Thoracic aorta (tissue), 2 donors: ENCODE measurements at regions not wholly inside any gene's neighbourhood (a gene's known extent, or its start where the extent isn't known, plus 50 kb on each side); places are given as distances from the start of the nearest gene placed in this dataset.

Source experiments
- ATAC-seq: fragments of 150-250 bp; one replicate; pipeline ENCODE4 v1.8.0; 2017; ENCODE audit warnings: low read depth; ENCODE audit not compliant: insufficient number of reproducible peaks, low FRiP score
- DNase-seq: peaks from one replicate; pipeline ENCODE4 v3.0.0-alpha.2; 2020; ENCODE audit warnings: low spot score
- H3K27ac ChIP-seq, 2 donors: fragments of 200-600 bp; sonication (generic); 1 replicate in 1 of 2; 2 replicates in 1 of 2; pipeline ENCODE4 v1.5.1; 2016; ENCODE audit warnings: mild to moderate bottlenecking in 2 of 2, moderate library complexity in 2 of 2
- H3K27me3 ChIP-seq: fragments of 200-600 bp; sonication (generic); replicated peaks from 2 replicates; pipeline ENCODE4 v1.6.0; 2016; ENCODE audit warnings: mild to moderate bottlenecking; ENCODE audit not compliant: insufficient read depth
- H3K36me3 ChIP-seq: fragments of 200-600 bp; sonication (generic); one replicate; pipeline ENCODE4 v1.5.1; 2016
- H3K4me1 ChIP-seq, 2 donors: fragments of 200-600 bp; sonication (generic); 1 replicate in 1 of 2; 2 replicates in 1 of 2; pipeline versions ENCODE4 v1.5.1 to v1.6.0; 2016; ENCODE audit warnings: low read depth in 2 of 2, mild to moderate bottlenecking in 1 of 2; ENCODE audit not compliant: control insufficient read depth in 1 of 2
- H3K4me3 ChIP-seq: fragments of 200-600 bp; sonication (generic); 2 replicates; pipeline ENCODE4 v1.5.1; 2016; ENCODE audit warnings: mild to moderate bottlenecking
- H3K9me3 ChIP-seq: fragments of 200-600 bp; sonication (generic); 2 replicates; pipeline ENCODE4 v1.5.1; 2016
- CTCF ChIP-seq: fragments of 200-600 bp; sonication (generic); IDR thresholded peaks from one replicate; pipeline ENCODE4 v1.5.1; 2019; ENCODE audit warnings: antibody characterized with exemption

GRCh38 chr5:156256642-156257041 lies 70.3 kb upstream of the SGCD start:
- no peak for TF ChIP-seq CTCF
- H3K4me1 ChIP-seq = no peaks in the 10 kb centered on the region
- H3K36me3 ChIP-seq = no peaks in the 10 kb centered on the region
- H3K4me3 ChIP-seq = no peak overlapping the region
- H3K27ac ChIP-seq = no peak overlapping the region
- no peaks in the 10 kb centered on the region for H3K27me3 ChIP-seq
- ATAC-seq (no peak), DNase-seq (no peak)
- H3K9me3 ChIP-seq = no peaks in the 10 kb centered on the region

GRCh38 chr5:156258934-156259333 lies 68.0 kb upstream of the SGCD start:
- no peaks in the 10 kb centered on the region for H3K4me1 ChIP-seq
- H3K27ac ChIP-seq = no peak overlapping the region
- no peaks in the 10 kb centered on the region for H3K9me3 ChIP-seq
- DNase-seq (no peak), ATAC-seq (no peak)
- H3K27me3 ChIP-seq = no peaks in the 10 kb centered on the region
- no peak for TF ChIP-seq CTCF
- H3K4me3 ChIP-seq = no peak overlapping the region
- H3K36me3 ChIP-seq = no peaks in the 10 kb centered on the region

GRCh38 chr5:156259618-156260017 lies 67.3 kb upstream of the SGCD start:
- Histone ChIP-seq H3K4me3 (no peak overlapping the region), H3K4me1 (no peaks in the 10 kb centered on the region), H3K27me3 (no peaks in the 10 kb centered on the region), H3K27ac (no peak overlapping the region), H3K9me3 (no peaks in the 10 kb centered on the region), H3K36me3 (no peaks in the 10 kb centered on the region)
- no peak for TF ChIP-seq CTCF
- no peak for DNase-seq
- ATAC-seq = no peak

GRCh38 chr5:156261275-156261939 lies 65.6 kb upstream of the SGCD start:
- no peak for DNase-seq
- H3K4me3 ChIP-seq = no peak overlapping the region
- no peak overlapping the region for H3K27ac ChIP-seq
- H3K9me3 ChIP-seq = no peaks in the 10 kb centered on the region
- H3K27me3 ChIP-seq = no peaks in the 10 kb centered on the region
- ATAC-seq = no peak
- no peak for TF ChIP-seq CTCF
- no peaks in the 10 kb centered on the region for H3K4me1 ChIP-seq
- no peaks in the 10 kb centered on the region for H3K36me3 ChIP-seq

GRCh38 chr5:156271569-156271968 lies 55.4 kb upstream of the SGCD start:
- Histone ChIP-seq H3K4me1 (no peaks in the 10 kb centered on the region), H3K27me3 (no peaks in the 10 kb centered on the region), H3K9me3 (no peaks in the 10 kb centered on the region), H3K4me3 (no peak overlapping the region), H3K27ac (no peak overlapping the region), H3K36me3 (no peaks in the 10 kb centered on the region)
- no peak for DNase-seq
- ATAC-seq = no peak
- TF ChIP-seq CTCF = no peak
